Cerebellar cortex (tissue), 1 donor: ENCODE measurements at regions not wholly inside any gene's neighbourhood (a gene's known extent, or its start where the extent isn't known, plus 50 kb on each side); places are given as distances from the start of the nearest gene placed in this dataset.

Experiments used
- DNase-seq: peaks from one replicate; pipeline ENCODE4 v3.0.0-alpha.2; 2015; ENCODE audit warnings: low spot score

DNA sequence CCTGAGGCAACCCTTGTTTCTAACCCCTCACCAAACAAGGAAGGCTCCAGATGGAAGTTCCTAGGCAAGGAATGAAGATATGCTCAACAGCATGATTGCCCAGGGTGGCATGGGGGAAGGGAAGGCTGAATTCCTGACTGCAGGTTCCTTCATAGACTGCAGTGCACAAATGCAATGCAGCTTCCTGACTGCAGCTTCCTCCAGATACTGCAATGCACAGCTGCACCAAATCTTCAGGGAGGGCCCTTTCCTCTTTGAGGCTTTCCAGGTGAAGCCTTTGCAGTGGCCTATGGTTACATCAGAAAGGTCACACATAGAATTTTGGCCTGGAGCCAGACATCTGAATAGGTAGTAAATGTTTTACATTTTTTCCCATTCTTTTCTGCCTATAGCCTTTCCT lies 58.8 kb upstream of the DYNAP start:
- DNase-seq, result no peak

DNA sequence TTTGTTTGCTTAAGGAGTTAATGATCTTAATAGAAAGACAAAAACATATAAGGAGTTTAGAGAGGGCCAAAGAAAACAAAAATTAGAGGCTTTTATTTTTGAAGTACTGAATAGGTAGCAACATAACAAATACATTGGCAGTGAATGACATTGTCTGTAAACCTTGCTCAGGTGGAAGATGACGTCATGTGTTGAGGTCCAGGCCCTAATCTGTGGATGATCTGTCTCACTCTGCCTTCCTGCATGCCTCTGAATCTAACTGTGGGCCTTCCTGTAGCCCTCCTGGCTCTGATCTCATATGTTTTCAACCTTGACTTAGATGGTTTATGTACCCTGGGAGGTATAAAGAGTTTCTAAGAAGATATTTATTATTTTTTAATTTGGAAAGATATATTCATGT lies 58.1 kb upstream of the DYNAP start:
- DNase-seq, result no peak
